ENCODE measurements at regions not wholly inside any gene's neighbourhood (a gene's known extent, or its start where the extent isn't known, plus 50 kb on each side); places are given as distances from the start of the nearest gene placed in this dataset.

DNA sequence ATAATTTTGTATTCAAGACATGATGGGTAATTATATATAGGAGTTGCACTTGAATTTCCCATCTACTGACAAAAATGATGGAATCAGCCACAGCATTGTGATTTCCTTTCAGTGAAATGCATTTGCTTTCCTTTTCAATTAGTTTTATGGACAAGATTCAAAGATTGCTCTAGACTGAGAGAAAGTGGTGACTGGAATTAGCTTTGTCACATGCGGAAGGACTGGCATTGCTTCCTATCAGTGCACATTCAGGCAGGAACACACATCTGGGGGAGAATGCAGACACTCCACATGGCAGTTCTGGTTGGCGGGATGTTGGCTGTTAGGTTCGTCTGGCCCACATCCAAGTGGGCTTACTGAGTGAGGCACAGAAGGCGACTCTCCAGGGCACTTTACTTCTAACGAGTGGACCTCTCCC lies 399.3 kb upstream of the RGMA start:
- TF ChIP-seq POLR2AphosphoS5 (IDR thresholded peaks at IDR 0.05; ENCODE audit: low read depth, low read length), result no peak
- no peak for TF ChIP-seq TAF1 (IDR thresholded peaks at IDR 0.05; ENCODE audit: borderline replicate concordance, insufficient read depth, low read length)
- no peak for TF ChIP-seq SIN3A (IDR thresholded peaks at IDR 0.05; ENCODE audit: borderline replicate concordance, insufficient read depth, low read length)
- TF ChIP-seq, protein P1, sequence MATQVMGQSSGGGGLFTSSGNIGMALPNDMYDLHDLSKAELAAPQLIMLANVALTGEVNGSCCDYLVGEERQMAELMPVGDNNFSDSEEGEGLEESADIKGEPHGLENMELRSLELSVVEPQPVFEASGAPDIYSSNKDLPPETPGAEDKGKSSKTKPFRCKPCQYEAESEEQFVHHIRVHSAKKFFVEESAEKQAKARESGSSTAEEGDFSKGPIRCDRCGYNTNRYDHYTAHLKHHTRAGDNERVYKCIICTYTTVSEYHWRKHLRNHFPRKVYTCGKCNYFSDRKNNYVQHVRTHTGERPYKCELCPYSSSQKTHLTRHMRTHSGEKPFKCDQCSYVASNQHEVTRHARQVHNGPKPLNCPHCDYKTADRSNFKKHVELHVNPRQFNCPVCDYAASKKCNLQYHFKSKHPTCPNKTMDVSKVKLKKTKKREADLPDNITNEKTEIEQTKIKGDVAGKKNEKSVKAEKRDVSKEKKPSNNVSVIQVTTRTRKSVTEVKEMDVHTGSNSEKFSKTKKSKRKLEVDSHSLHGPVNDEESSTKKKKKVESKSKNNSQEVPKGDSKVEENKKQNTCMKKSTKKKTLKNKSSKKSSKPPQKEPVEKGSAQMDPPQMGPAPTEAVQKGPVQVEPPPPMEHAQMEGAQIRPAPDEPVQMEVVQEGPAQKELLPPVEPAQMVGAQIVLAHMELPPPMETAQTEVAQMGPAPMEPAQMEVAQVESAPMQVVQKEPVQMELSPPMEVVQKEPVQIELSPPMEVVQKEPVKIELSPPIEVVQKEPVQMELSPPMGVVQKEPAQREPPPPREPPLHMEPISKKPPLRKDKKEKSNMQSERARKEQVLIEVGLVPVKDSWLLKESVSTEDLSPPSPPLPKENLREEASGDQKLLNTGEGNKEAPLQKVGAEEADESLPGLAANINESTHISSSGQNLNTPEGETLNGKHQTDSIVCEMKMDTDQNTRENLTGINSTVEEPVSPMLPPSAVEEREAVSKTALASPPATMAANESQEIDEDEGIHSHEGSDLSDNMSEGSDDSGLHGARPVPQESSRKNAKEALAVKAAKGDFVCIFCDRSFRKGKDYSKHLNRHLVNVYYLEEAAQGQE (IDR thresholded peaks at IDR 0.05; ENCODE audit: insufficient read depth in 1 of 2, low read depth in 2 of 2, low read length in 2 of 2), result no peak
- no peak for TF ChIP-seq FOXP2 (optimal IDR thresholded peaks at IDR 0.05; ENCODE audit: borderline replicate concordance, extremely low read depth, extremely low read length, insufficient read depth)

Measured in PFSK-1 (cell line).